ENCODE measurements at regions not wholly inside any gene's neighbourhood (a gene's known extent, or its start where the extent isn't known, plus 50 kb on each side); places are given as distances from the start of the nearest gene placed in this dataset.

DNA sequence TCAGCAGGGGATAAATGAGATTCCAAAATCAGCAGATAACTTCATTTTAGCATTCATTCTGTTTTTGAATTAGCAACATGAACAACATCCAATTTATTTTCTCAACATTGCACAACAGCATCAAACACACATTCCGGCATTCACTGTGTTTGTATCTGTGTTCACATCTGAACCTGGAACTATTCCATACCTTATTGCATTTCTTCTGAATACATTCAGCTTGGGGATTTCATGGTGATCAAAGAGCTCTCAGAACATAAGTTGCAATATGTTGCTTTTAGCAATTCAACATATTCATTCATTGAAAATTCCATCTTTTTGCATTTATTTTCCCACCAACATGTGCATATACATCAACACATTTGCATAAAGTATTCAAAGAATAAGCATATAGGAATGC is 1431.7 kb upstream of the PIK3C3 start:
- Histone ChIP-seq H3K27me3 (ENCODE audit: low read depth) (no peaks in the 10 kb centered on the region), H3K36me3 (no peaks in the 10 kb centered on the region), H3K4me3 (no peak overlapping the region), H3K9me3 (no peaks in the 10 kb centered on the region), H3K27ac (no peak overlapping the region), H3K4me1 (no peaks in the 10 kb centered on the region)
- ATAC-seq (no peak), DNase-seq (no peak)
- intact Hi-C loops (cut with DNase I) = no loop called here
- TF ChIP-seq, protein P1, sequence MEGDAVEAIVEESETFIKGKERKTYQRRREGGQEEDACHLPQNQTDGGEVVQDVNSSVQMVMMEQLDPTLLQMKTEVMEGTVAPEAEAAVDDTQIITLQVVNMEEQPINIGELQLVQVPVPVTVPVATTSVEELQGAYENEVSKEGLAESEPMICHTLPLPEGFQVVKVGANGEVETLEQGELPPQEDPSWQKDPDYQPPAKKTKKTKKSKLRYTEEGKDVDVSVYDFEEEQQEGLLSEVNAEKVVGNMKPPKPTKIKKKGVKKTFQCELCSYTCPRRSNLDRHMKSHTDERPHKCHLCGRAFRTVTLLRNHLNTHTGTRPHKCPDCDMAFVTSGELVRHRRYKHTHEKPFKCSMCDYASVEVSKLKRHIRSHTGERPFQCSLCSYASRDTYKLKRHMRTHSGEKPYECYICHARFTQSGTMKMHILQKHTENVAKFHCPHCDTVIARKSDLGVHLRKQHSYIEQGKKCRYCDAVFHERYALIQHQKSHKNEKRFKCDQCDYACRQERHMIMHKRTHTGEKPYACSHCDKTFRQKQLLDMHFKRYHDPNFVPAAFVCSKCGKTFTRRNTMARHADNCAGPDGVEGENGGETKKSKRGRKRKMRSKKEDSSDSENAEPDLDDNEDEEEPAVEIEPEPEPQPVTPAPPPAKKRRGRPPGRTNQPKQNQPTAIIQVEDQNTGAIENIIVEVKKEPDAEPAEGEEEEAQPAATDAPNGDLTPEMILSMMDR (IDR thresholded peaks at IDR 0.05) = no peak

DNA sequence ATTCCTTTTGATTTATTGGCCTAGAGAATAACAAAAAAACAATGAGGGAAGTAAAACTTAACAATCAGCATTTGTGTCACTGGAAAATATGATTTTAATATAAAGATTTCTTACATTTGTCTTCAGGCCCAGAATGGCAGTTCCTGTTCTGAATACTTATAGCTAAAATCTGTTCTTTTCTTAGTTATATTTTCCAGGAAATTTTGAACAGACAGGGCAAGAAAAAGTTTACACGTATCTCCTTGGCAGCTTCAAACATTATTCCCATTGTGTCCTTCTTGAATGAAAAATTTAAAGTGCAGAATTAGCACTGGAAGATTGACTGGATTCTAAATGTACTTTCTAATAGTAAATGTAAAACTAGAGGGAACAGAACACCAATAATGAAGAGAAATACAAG is 1454.0 kb upstream of the PIK3C3 start:
- intact Hi-C loops (cut with DNase I) = no loop called here
- no peak overlapping the region for H3K4me3 ChIP-seq
- H3K4me1 ChIP-seq = no peaks in the 10 kb centered on the region
- ATAC-seq = no peak
- DNase-seq = no peak
- no peak overlapping the region for H3K27ac ChIP-seq
- no peaks in the 10 kb centered on the region for H3K27me3 ChIP-seq (ENCODE audit: low read depth)
- no peaks in the 10 kb centered on the region for H3K36me3 ChIP-seq
- H3K9me3 ChIP-seq = no peaks in the 10 kb centered on the region
- TF ChIP-seq, protein P1 (IDR thresholded peaks at IDR 0.05) = no peak

DNA sequence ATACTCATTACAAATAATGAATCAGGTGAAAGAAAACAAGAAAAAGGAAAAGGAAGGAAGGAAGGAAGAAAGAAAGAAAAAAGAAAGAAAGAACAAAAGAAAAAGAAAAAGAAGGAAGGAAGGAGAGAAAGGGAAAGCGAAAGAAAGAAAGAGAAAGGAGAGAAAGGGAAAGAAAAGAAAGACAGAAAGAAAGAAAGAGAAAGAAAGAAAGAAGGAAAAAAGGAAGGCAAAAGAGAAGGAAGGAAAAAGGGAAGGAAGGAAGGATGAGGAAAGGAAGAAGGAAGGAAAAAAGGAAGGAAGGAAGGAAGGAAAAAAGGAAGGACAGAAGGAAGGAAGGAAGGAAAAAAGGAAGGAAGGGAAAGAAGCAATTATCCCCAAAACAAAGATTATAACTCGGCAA is 1460.4 kb upstream of the PIK3C3 start:
- H3K4me1 ChIP-seq = no peaks in the 10 kb centered on the region
- no peaks in the 10 kb centered on the region for H3K27me3 ChIP-seq (ENCODE audit: low read depth)
- DNase-seq (no peak), ATAC-seq (no peak)
- intact Hi-C loops (cut with DNase I) = no loop called here
- TF ChIP-seq, protein P1 (IDR thresholded peaks at IDR 0.05) = no peak
- no peak overlapping the region for H3K4me3 ChIP-seq
- H3K27ac ChIP-seq = no peak overlapping the region
- H3K36me3 ChIP-seq = no peaks in the 10 kb centered on the region
- H3K9me3 ChIP-seq = no peaks in the 10 kb centered on the region

DNA sequence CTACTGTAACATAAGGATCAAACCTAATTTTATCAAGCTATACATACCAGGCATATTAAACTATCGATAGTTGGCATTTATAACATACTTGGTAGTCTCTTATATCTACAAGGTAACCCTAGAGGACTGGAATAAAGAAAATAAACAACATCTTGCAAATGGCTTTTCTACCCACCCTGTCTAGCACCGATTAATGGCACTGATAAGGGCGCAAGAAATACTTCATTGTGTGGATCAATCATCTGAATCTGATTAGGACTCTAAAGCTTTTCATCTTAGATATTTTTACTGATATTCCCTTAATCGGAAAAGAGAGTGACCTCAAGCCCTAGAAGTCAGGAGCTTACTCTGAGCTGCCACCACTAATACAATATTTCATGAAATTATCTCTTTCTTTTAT is 1461.7 kb upstream of the PIK3C3 start:
- Histone ChIP-seq H3K36me3 (no peaks in the 10 kb centered on the region), H3K4me1 (no peaks in the 10 kb centered on the region), H3K27me3 (ENCODE audit: low read depth) (no peaks in the 10 kb centered on the region), H3K27ac (no peak overlapping the region), H3K9me3 (no peaks in the 10 kb centered on the region), H3K4me3 (no peak overlapping the region)
- intact Hi-C loops (cut with DNase I) = no loop called here
- ATAC-seq (no peak), DNase-seq (no peak)
- TF ChIP-seq, protein P1 (IDR thresholded peaks at IDR 0.05) = no peak

DNA sequence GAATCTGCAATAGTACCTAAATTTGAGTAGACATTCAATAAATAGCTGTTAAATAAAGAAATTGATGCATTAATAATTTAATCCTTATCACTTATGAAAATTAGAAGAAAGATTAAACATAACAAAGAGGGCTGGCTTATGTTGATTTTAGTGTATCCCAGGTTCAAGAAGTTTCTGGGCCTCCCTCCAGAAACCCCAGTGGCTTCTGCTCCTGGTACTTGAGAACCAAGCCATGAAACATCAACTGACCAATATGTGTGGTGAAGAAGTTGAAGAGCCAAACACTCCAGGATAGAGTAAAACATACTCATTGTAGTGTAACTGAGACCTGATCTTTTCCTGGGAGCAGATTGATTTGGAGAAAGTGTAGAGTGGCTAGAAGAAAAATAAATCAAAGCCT is 1465.7 kb upstream of the PIK3C3 start:
- Histone ChIP-seq H3K4me1 (no peaks in the 10 kb centered on the region), H3K4me3 (no peak overlapping the region), H3K36me3 (no peaks in the 10 kb centered on the region), H3K27ac (no peak overlapping the region), H3K9me3 (no peaks in the 10 kb centered on the region), H3K27me3 (ENCODE audit: low read depth) (no peaks in the 10 kb centered on the region)
- TF ChIP-seq, protein P1 (IDR thresholded peaks at IDR 0.05) = no peak
- ATAC-seq (no peak), DNase-seq (no peak)
- intact Hi-C loops (cut with DNase I) = no loop called here

DNA sequence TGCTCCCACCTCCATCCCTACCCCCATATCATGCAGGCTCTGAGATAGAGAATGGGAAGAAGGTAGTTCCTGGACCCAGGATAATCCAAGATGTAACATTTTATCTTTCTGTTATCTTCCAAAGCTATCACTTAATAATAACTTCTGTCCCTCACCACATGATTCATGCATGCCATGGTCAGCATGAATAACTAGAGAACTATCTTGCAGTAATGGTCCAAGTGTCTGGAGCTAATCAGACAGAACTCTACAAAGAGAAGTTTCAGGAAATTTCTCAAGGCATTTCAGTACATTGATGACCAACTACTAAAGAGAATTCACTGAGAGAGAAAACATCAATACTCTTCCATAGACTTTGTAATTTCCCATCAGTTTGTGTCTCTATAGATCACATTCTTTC is 1469.7 kb upstream of the PIK3C3 start:
- no peak for DNase-seq
- H3K9me3 ChIP-seq = no peaks in the 10 kb centered on the region
- intact Hi-C loops (cut with DNase I) = no loop called here
- H3K36me3 ChIP-seq = no peaks in the 10 kb centered on the region
- TF ChIP-seq, protein P1 (IDR thresholded peaks at IDR 0.05) = no peak
- no peaks in the 10 kb centered on the region for H3K27me3 ChIP-seq (ENCODE audit: low read depth)
- ATAC-seq = no peak
- no peak overlapping the region for H3K4me3 ChIP-seq
- H3K27ac ChIP-seq = no peak overlapping the region
- H3K4me1 ChIP-seq = no peaks in the 10 kb centered on the region
